ENCODE measurements at regions not wholly inside any gene's neighbourhood (a gene's known extent, or its start where the extent isn't known, plus 50 kb on each side); places are given as distances from the start of the nearest gene placed in this dataset.

DNA sequence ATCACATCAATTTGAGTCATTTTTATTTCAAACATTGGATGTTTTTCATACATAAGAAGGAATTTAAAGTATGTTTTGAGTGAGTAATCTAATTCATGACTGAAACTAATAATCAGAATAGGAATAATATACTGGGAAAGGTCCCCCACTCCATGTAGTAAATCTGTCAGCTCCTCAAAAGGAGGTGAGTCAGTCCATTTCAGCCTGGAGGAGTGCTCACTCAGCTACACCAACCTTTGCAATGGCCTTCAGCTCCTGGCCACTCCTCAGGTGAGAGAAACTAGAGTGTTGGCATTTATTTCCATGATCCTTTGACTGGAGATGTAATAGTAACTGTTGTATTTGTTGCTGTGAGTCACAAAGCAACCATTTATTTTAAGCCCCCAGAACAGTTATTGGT, 744.9 kb upstream of the ARRDC4 start (continued):
- no peak for TF ChIP-seq ZNF629 (tag by site-specific recombination; IDR thresholded peaks at IDR 0.05)

DNA sequence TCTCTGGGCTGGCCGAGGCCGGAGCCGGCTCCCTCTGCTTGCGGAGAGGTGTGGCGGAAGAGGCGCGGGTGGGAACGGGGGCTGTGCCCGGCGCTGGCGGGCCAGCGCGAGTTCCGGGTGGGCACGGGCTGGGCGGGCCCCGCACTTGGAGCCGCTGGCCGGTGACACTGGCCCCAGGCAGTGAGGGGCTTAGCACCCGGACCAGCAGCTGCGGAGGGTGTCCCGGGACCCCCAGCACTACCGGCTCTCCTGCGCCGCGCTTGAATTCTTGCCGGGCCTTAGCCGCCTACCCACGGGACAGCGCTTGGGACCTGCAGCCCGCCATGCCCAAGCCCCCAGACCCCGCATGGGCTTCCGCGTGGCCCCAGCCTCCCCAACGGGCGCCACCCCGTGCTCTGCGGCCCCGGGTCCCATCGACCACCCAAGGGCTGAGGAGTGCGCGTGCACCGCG, 736.3 kb upstream of the ARRDC4 start:
- Histone ChIP-seq H3K4me1 (ENCODE audit: control insufficient read depth, insufficient read depth, low read length) (no peaks in the 10 kb centered on the region), H3K9me3 (ENCODE audit: control insufficient read depth, insufficient read depth, low read depth, low read length) (no peaks in the 10 kb centered on the region), H3K36me3 (ENCODE audit: control insufficient read depth in 2 of 2, insufficient read depth in 1 of 2, low read length in 2 of 2) (no peaks in the 10 kb centered on the region), H3K27ac (ENCODE audit: extremely low read depth, low read depth, low read length) (no peak overlapping the region), H3K4me3 (ENCODE audit: low read depth, low read length) (no peak overlapping the region)
- ChIA-PET POLR2A (no interaction called here), CTCF (interaction anchor here (0.6 to 0.7 kb wide), 2 partner anchors 304 to 1603 kb away, joined by 4 to 5 read pairs; no protein-coding TSS in a partner anchor)
- no peak for TF ChIP-seq ZNF626 (tag by site-specific recombination; IDR thresholded peaks at IDR 0.05)
- no peak for TF ChIP-seq ZNF169 (tag by site-specific recombination; IDR thresholded peaks at IDR 0.05)
- TF ChIP-seq ZNF514 (tag by site-specific recombination; IDR thresholded peaks at IDR 0.05) = no peak
- TF ChIP-seq ZNF571 (tag by site-specific recombination; IDR thresholded peaks at IDR 0.05) = no peak

DNA sequence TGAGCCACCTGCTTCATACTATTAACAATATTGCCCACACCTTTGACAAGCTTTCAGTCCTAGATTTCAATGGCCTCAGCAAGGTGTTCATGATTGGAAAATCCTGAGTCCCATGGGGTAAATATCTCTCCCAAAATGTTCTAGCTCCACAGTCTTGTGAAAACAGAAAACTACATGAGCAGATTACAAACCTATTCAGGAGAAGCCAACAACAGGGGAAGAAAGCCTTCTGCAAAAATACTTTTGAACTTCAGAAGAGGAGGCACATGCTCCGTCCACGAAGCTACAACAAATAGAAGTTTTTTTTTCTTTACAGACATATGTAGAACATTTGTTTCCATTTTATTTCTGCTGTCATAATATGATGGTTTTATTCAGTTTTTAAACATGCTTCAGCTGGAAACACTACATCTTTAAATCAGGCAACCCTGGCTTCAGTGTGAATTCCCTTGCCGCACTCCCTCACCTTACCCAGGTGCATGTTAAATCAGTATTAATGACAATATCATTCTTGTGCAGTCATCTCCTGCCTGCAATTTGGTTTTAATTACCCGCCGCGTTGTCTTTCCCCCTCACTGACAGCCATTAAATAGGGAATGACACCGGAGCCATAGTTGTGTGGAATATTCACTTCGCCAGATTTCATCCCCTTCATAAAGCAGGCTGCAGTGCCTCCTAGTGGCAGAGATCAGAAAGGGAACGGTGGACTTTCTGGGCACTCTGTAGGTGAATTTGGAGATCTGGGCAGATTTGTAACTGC, 725.5 kb upstream of the ARRDC4 start:
- Histone ChIP-seq H3K27ac (ENCODE audit: extremely low read depth, low read depth, low read length) (no peak overlapping the region), H3K36me3 (ENCODE audit: control insufficient read depth in 2 of 2, insufficient read depth in 1 of 2, low read length in 2 of 2) (no peaks in the 10 kb centered on the region), H3K4me3 (ENCODE audit: low read depth, low read length) (no peak overlapping the region), H3K9me3 (ENCODE audit: control insufficient read depth, insufficient read depth, low read depth, low read length) (no peaks in the 10 kb centered on the region), H3K4me1 (ENCODE audit: control insufficient read depth, insufficient read depth, low read length) (peaks cover 8% of the 10 kb centered on the region)
- peak; percentile 54 for TF ChIP-seq ZNF660 (tag by site-specific recombination; IDR thresholded peaks at IDR 0.05)
- TF ChIP-seq ZNF654 (tag by site-specific recombination; IDR thresholded peaks at IDR 0.05; ENCODE audit: low read depth) = peak; percentile 63
- no peak for TF ChIP-seq ZNF626 (tag by site-specific recombination; IDR thresholded peaks at IDR 0.05)
- peak; percentile 21; the same call in 1 of the 2 replicates for TF ChIP-seq GLIS1 (tag by site-specific recombination; IDR thresholded peaks at IDR 0.05)
- TF ChIP-seq ZBTB21 (tag by site-specific recombination; IDR thresholded peaks at IDR 0.05) = no peak
- TF ChIP-seq CTCF (tag by site-specific recombination; IDR thresholded peaks at IDR 0.05) = 0 out of 2 replicates have a peak, but pooled peaks have one; percentile 9
- ChIA-PET POLR2A (no interaction called here), CTCF (interaction anchor here (0.6 to 3.0 kb wide), 24 partner anchors 10 to 1975 kb away, joined by 3 to 21 read pairs (median 4); no protein-coding TSS in a partner anchor)

DNA sequence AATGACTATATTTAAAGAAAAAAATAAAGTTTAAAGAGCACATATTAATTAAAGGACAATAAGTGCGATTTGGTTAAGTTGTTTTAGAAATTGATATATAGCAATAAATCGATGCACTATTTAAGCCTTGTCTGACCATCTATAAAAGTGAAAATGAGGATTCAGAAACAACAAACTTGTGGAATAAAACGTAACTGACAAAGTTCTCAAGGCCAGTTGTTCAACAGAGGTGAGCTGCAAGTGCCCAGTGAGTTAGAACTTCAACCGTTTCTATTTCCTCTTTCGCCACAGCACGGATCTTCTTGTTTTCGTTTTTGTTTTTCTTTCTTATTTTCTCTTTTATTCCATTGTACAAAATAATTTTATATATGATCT, 724.9 kb upstream of the ARRDC4 start:
- no peaks in the 10 kb centered on the region for H3K36me3 ChIP-seq (ENCODE audit: control insufficient read depth in 2 of 2, insufficient read depth in 1 of 2, low read length in 2 of 2)
- H3K9me3 ChIP-seq (ENCODE audit: control insufficient read depth, insufficient read depth, low read depth, low read length) = no peaks in the 10 kb centered on the region
- ChIA-PET POLR2A (no interaction called here), CTCF (interaction anchor here (0.6 to 3.0 kb wide), 12 partner anchors 9 to 1976 kb away, joined by 3 to 21 read pairs (median 3); no protein-coding TSS in a partner anchor)
- no peak overlapping the region for H3K4me3 ChIP-seq (ENCODE audit: low read depth, low read length)
- H3K4me1 ChIP-seq (ENCODE audit: control insufficient read depth, insufficient read depth, low read length) = peaks cover 8% of the 10 kb centered on the region
- no peak overlapping the region for H3K27ac ChIP-seq (ENCODE audit: extremely low read depth, low read depth, low read length)
- TF ChIP-seq SETDB1 (IDR thresholded peaks at IDR 0.05; ENCODE audit: insufficient read length, low read length) = no peak
- TF ChIP-seq ZIC2 (tag by site-specific recombination; IDR thresholded peaks at IDR 0.05) = no peak
- TF ChIP-seq ZNF169 (tag by site-specific recombination; IDR thresholded peaks at IDR 0.05) = no peak
- TF ChIP-seq ZNF837 (tag by site-specific recombination; IDR thresholded peaks at IDR 0.05) = no peak
- TF ChIP-seq ZNF155 (tag by site-specific recombination; IDR thresholded peaks at IDR 0.05) = no peak
- TF ChIP-seq ZSCAN30 (tag by site-specific recombination; IDR thresholded peaks at IDR 0.05) = no peak
- TF ChIP-seq BCL11A (tag by site-specific recombination; IDR thresholded peaks at IDR 0.05; ENCODE audit: low read depth) = no peak
- no peak for TF ChIP-seq ZNF514 (tag by site-specific recombination; IDR thresholded peaks at IDR 0.05)
- no peak for TF ChIP-seq ZBTB21 (tag by site-specific recombination; IDR thresholded peaks at IDR 0.05)
- no peak for TF ChIP-seq ZNF394 (tag by site-specific recombination; IDR thresholded peaks at IDR 0.05; ENCODE audit: borderline replicate concordance)
- no peak for TF ChIP-seq ZNF133 (tag by site-specific recombination; IDR thresholded peaks at IDR 0.05)
- TF ChIP-seq ZNF670 (tag by site-specific recombination; IDR thresholded peaks at IDR 0.05; ENCODE audit: low read depth) = no peak
- no peak for TF ChIP-seq ZNF311 (tag by site-specific recombination; IDR thresholded peaks at IDR 0.05; ENCODE audit: borderline replicate concordance)
- no peak for TF ChIP-seq TCF7L2 (IDR thresholded peaks at IDR 0.05; ENCODE audit: borderline replicate concordance, low read depth, low read length)
- no peak for TF ChIP-seq ZNF24 (tag by site-specific recombination; IDR thresholded peaks at IDR 0.05)
- no peak for TF ChIP-seq ZNF549 (tag by site-specific recombination; IDR thresholded peaks at IDR 0.05)
- TF ChIP-seq ZNF2 (tag by site-specific recombination; IDR thresholded peaks at IDR 0.05) = no peak
- no peak for TF ChIP-seq ZEB2 (tag by site-specific recombination; IDR thresholded peaks at IDR 0.05)
- TF ChIP-seq ZNF274 (IDR thresholded peaks at IDR 0.05; ENCODE audit: low read length) = no peak
- no peak for TF ChIP-seq ZNF274 (tag by site-specific recombination; IDR thresholded peaks at IDR 0.05; ENCODE audit: borderline replicate concordance)

All from HEK293 (cell line).